Tibial artery (tissue), 4 donors: ENCODE measurements at regions not wholly inside any gene's neighbourhood (a gene's known extent, or its start where the extent isn't known, plus 50 kb on each side); places are given as distances from the start of the nearest gene placed in this dataset.

Experiments used
- DNase-seq, 2 donors: peaks; one replicate each; pipeline ENCODE4 v3.0.0-alpha.2; 2019
- H3K27ac ChIP-seq, 2 donors: fragments of 200-600 bp; sonication (generic) in 1 of 2; 1 replicate in 1 of 2; 2 replicates in 1 of 2; pipeline ENCODE4 v1.5.1; 2018 to 2019; ENCODE audit warnings: mild to moderate bottlenecking in 1 of 2
- H3K27me3 ChIP-seq, 2 donors: fragments of 200-600 bp; sonication (generic) in 1 of 2; one replicate each; pipeline versions ENCODE4 v1.5.1 to v1.6.0; 2016 to 2019
- H3K36me3 ChIP-seq, 3 donors: fragments of 200-600 bp; sonication (generic) in 2 of 3; one replicate each; pipeline ENCODE4 v1.5.1; 2016 to 2019; ENCODE audit warnings: mild to moderate bottlenecking in 2 of 3
- H3K4me1 ChIP-seq, 4 donors: fragments of 200-600 bp; sonication (generic) in 2 of 4; 1 replicate in 3 of 4; 2 replicates in 1 of 4; pipeline ENCODE4 v1.5.1; 2016 to 2019
- H3K4me3 ChIP-seq, 2 donors: fragments of 200-600 bp; sonication (generic) in 1 of 2; 1 replicate in 1 of 2; 2 replicates in 1 of 2; pipeline ENCODE4 v1.5.1; 2018 to 2019; ENCODE audit warnings: mild to moderate bottlenecking in 2 of 2
- H3K9me3 ChIP-seq, 3 donors: fragments of 200-600 bp; sonication (generic) in 1 of 3; one replicate each; pipeline ENCODE4 v1.5.1; 2016 to 2019
- CTCF ChIP-seq, 2 experiments: fragments of 200-600 bp in 1 of 2; fragments of 450-650 bp in 1 of 2; IDR thresholded peaks; one replicate each; pipeline ENCODE4 v1.5.1; 2017 to 2019; ENCODE audit warnings: antibody characterized with exemption in 2 of 2, mild to moderate bottlenecking in 1 of 2, moderate library complexity in 1 of 2
- intact Hi-C: fragments of 100-400 bp; cut with DNase I; formaldehyde crosslinking; loops from one replicate; pipeline ENCODE4 v1.15.0; 2023; ENCODE audit warnings: low total_unique reads

DNA sequence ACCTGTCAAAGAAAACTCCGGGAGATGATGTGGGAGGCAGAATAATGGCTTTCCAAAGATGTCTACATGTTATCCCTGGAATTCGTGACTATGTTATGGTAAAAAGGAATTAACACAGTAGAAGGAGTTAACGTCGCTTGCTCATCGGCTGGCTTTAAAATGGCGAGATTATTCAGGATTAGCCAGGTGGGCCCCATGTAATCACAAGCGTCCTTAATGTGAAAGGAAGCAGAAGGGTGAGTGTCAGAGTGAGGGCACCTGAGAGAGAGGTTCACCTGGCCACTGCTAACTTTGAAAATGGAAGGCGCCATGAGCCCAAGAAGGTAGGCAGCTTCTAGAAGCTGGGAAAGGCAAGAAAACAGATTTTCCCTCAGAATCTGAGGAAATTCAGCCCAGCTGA is 557.2 kb downstream of the EPHB1 start:
- no peak overlapping the region for H3K27ac ChIP-seq
- H3K36me3 ChIP-seq, result no peaks in the 10 kb centered on the region
- no peaks in the 10 kb centered on the region for H3K9me3 ChIP-seq
- no peak for DNase-seq
- intact Hi-C loops, result no loop called here
- no peaks in the 10 kb centered on the region for H3K27me3 ChIP-seq
- H3K4me1 ChIP-seq, result no peaks in the 10 kb centered on the region
- TF ChIP-seq CTCF (IDR thresholded peaks at IDR 0.05), result no peak
- no peak overlapping the region for H3K4me3 ChIP-seq

- intact Hi-C loops, result no loop called here
- DNase-seq, result no peak
- Histone ChIP-seq H3K36me3 (no peaks in the 10 kb centered on the region), H3K9me3 (no peaks in the 10 kb centered on the region), H3K4me3 (no peak overlapping the region), H3K4me1 (no peaks in the 10 kb centered on the region), H3K27ac (no peak overlapping the region), H3K27me3 (no peaks in the 10 kb centered on the region)
- no peak for TF ChIP-seq CTCF (IDR thresholded peaks at IDR 0.05)
Observed at GRCh38 chr3:135362889-135363288, 567.8 kb downstream of the EPHB1 start.

DNA sequence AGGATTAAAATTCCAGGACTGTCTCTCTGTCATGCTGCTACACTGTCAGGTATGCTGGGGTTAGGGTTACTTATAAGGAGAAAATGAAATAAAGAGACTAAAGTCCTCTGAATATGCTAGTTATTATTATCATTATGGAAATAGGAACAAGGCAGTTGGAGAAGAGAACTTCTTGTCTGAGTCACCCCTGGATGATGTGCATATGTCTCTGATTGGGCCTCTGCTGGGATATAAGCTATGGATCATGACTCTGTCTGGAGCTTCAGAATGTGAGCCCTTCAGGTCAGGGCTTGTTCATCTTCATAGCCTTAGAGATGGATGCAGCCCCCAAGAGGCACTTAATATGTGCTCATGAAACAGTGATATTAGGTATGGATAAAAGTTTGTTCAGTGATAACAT is 569.6 kb downstream of the EPHB1 start:
- no peaks in the 10 kb centered on the region for H3K4me1 ChIP-seq
- H3K27ac ChIP-seq, result no peak overlapping the region
- intact Hi-C loops, result no loop called here
- no peaks in the 10 kb centered on the region for H3K9me3 ChIP-seq
- TF ChIP-seq CTCF (IDR thresholded peaks at IDR 0.05), result no peak
- H3K4me3 ChIP-seq, result no peak overlapping the region
- no peaks in the 10 kb centered on the region for H3K27me3 ChIP-seq
- DNase-seq, result no peak
- H3K36me3 ChIP-seq, result no peaks in the 10 kb centered on the region

- no peaks in the 10 kb centered on the region for H3K36me3 ChIP-seq
- no peaks in the 10 kb centered on the region for H3K9me3 ChIP-seq
- intact Hi-C loops, result no loop called here
- no peak overlapping the region for H3K4me3 ChIP-seq
- DNase-seq, result no peak
- no peaks in the 10 kb centered on the region for H3K4me1 ChIP-seq
- H3K27me3 ChIP-seq, result no peaks in the 10 kb centered on the region
- TF ChIP-seq CTCF (IDR thresholded peaks at IDR 0.05), result no peak
- H3K27ac ChIP-seq, result no peak overlapping the region
Observed at GRCh38 chr3:135366816-135367215, 571.8 kb downstream of the EPHB1 start.

DNA sequence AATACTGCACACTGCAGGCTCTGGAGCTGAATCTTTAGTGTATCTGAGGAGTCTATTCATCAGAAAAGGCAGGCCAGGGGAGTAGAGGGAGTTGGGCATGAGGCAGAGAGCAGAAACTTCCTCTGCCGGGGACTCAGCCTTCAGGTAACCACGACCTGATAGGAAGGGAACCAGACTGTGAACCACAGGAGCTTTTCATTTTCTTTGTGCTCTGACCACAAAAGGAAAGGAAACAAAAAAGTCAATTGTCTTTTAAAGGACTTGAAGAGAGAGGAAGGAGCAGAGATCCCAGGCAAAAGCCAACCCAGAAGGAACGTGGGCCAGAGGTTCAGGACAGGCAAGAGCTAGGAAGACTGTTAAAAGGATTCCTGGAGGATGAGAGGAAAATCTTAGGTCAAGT is 573.3 kb downstream of the EPHB1 start:
- Histone ChIP-seq H3K27ac (no peak overlapping the region), H3K4me1 (no peaks in the 10 kb centered on the region), H3K27me3 (no peaks in the 10 kb centered on the region), H3K9me3 (no peaks in the 10 kb centered on the region), H3K36me3 (no peaks in the 10 kb centered on the region), H3K4me3 (no peak overlapping the region)
- TF ChIP-seq CTCF (IDR thresholded peaks at IDR 0.05), result no peak
- no peak for DNase-seq
- intact Hi-C loops, result no loop called here

- no peaks in the 10 kb centered on the region for H3K36me3 ChIP-seq
- no peak for DNase-seq
- no peaks in the 10 kb centered on the region for H3K27me3 ChIP-seq
- no peaks in the 10 kb centered on the region for H3K4me1 ChIP-seq
- intact Hi-C loops, result no loop called here
- TF ChIP-seq CTCF (IDR thresholded peaks at IDR 0.05), result no peak
- no peaks in the 10 kb centered on the region for H3K9me3 ChIP-seq
- H3K27ac ChIP-seq, result no peak overlapping the region
- no peak overlapping the region for H3K4me3 ChIP-seq
Observed at GRCh38 chr3:135368781-135369180, 573.7 kb downstream of the EPHB1 start.
